ENCODE measurements at regions not wholly inside any gene's neighbourhood (a gene's known extent, or its start where the extent isn't known, plus 50 kb on each side); places are given as distances from the start of the nearest gene placed in this dataset.

GRCh38 chr5:68729678-68730077, 364.1 kb upstream of the SLC30A5 start:
- TF ChIP-seq CTCF (conservative IDR thresholded peaks at IDR 0.05) = no peak
- no peak for TF ChIP-seq ZFX (IDR thresholded peaks at IDR 0.05)
